ENCODE measurements at regions not wholly inside any gene's neighbourhood (a gene's known extent, or its start where the extent isn't known, plus 50 kb on each side); places are given as distances from the start of the nearest gene placed in this dataset.
A peak's percentile ranks its signal among the peaks of the same experiment; 100 is the strongest.

DNA sequence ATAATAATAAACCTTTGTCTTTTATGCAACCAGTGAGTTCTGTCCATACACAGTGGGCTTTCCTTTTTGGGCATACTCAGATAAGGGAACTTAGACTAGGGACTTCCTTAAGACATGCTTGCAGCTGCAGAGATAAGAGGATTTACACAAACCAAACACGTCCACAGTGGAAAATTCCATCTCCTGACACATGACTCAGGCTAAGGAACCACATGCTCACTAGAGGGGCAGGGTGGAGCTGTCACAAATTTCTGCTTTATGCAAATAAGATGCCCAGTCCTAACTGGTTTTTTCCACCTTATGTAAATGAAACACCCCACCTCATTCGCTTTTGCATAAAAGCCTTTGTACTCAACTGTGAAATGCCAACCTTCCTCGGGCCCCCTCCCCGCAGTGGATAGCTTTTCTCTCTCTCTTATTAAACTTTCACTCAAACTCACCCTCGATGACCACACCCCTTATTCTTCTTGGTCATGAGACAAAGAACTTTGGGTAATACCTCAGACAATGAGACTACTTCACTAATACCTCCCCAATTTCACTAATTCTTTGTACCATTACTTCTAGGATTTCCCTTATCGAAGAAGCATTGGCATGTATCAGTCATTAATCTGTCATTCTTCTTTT, 170.3 kb upstream of the FTMT start:
- H3K4me3 ChIP-seq (ENCODE audit: low read depth, low read length), result no peak overlapping the region
- DNase-seq (ENCODE audit: low read depth), result peak; percentile 5
- TF ChIP-seq, protein P1, sequence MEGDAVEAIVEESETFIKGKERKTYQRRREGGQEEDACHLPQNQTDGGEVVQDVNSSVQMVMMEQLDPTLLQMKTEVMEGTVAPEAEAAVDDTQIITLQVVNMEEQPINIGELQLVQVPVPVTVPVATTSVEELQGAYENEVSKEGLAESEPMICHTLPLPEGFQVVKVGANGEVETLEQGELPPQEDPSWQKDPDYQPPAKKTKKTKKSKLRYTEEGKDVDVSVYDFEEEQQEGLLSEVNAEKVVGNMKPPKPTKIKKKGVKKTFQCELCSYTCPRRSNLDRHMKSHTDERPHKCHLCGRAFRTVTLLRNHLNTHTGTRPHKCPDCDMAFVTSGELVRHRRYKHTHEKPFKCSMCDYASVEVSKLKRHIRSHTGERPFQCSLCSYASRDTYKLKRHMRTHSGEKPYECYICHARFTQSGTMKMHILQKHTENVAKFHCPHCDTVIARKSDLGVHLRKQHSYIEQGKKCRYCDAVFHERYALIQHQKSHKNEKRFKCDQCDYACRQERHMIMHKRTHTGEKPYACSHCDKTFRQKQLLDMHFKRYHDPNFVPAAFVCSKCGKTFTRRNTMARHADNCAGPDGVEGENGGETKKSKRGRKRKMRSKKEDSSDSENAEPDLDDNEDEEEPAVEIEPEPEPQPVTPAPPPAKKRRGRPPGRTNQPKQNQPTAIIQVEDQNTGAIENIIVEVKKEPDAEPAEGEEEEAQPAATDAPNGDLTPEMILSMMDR (conservative IDR thresholded peaks at IDR 0.05; ENCODE audit: low read depth, low read length), result no peak

DNA sequence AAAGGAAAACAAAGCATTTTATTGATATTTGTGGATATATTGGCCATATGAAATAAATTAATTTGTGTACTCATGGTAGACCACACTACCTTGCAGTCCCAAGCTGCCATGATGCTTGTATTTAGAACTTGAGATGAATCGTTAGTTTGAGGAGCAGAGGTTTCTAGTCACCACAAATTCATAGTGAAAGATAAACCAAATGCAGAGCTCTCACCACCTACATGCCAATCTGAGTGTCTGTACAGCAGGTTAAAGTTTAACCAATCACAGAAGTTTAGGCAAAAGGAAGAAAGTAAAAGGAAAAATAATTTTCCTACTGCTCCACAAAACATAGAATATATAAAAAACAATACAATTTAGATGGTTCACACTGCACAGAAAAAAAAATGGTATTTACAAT, 163.6 kb upstream of the FTMT start:
- TF ChIP-seq, protein P1 (conservative IDR thresholded peaks at IDR 0.05; ENCODE audit: low read depth, low read length), result no peak
- no peak for DNase-seq (ENCODE audit: low read depth)
- H3K4me3 ChIP-seq (ENCODE audit: low read depth, low read length), result no peak overlapping the region

DNA sequence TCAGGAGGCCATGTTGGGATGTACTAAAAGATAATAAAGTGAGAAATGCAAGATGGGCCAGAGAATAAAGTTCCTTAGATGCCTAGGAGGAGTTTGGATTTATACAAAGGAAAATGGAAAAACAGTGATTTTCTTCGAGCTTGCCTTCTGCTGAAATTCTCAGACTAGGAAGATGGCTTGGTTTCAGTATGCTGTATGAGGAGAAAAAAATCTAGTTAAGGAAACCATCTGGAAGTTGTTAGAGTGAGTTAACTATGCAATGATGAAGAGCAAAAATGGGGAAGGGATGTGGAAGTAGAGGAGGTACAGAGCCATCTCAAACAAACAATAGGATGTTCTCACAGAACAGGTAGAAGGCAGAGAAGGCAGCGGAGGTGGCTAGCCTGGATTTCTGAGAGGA, 162.9 kb upstream of the FTMT start:
- no peak overlapping the region for H3K4me3 ChIP-seq (ENCODE audit: low read depth, low read length)
- DNase-seq (ENCODE audit: low read depth), result no peak
- TF ChIP-seq, protein P1 (conservative IDR thresholded peaks at IDR 0.05; ENCODE audit: low read depth, low read length), result no peak

DNA sequence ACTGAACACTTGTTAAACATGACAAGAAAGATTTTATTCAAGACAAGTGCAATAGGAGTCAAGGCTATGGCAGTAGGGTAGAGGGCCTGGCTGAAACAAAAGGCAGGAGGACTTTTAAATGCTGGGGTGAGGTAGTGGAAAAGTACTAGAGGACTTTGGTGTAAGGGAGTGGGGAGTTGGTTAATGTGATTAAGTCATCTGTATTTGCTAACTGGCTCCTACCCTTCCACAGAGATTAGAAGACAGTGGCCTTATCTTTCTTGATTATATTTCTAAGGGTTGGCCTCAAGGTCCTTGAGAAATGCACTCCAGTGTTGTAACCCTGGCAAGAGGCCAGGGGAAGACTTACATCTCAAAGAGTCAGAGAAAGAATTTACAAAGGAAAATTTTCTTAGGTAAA, 160.2 kb upstream of the FTMT start:
- TF ChIP-seq, protein P1 (conservative IDR thresholded peaks at IDR 0.05; ENCODE audit: low read depth, low read length), result no peak
- DNase-seq (ENCODE audit: low read depth), result peak; percentile 20
- H3K4me3 ChIP-seq (ENCODE audit: low read depth, low read length), result no peak overlapping the region

DNA sequence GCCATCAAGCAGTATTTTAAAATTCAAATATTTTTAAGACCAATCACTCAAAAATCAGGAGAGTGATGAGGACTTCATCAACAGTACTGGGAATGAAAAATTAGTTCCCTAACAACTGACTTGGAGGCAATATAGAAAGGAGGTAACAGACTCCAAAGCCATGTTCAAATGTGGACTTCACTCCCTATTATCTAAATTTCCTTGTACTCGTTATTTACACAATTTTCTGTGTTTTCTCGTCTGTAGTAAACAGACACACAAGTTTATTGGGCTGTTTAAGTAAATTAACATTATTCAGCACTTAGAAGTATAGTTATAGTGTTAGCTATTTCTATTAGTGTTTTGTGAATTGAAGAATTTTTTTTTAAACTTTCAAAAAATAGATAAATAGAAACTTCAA, 159.5 kb upstream of the FTMT start:
- no peak overlapping the region for H3K4me3 ChIP-seq (ENCODE audit: low read depth, low read length)
- DNase-seq (ENCODE audit: low read depth), result no peak
- TF ChIP-seq, protein P1 (conservative IDR thresholded peaks at IDR 0.05; ENCODE audit: low read depth, low read length), result no peak

DNA sequence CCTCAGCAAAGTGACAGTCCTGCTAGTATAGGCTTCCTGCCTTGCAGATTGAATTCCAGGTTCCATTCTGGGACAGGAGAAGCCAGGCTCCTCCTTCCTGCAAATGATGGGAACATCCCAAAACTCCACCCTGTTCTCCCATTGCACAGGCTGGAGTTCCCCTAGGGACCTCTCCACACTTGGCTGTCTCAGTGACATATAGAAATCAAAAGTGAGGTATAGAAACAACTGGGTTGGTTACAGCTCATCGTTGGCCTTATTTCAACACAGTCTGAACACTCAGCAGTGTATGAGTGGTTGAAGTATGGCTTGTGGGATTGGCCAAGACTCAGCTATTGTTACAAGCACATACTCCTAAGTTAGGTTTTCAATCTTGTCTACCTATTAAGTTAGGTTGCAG, 157.8 kb upstream of the FTMT start:
- H3K4me3 ChIP-seq (ENCODE audit: low read depth, low read length), result no peak overlapping the region
- TF ChIP-seq, protein P1 (conservative IDR thresholded peaks at IDR 0.05; ENCODE audit: low read depth, low read length), result no peak
- no peak for DNase-seq (ENCODE audit: low read depth)

DNA sequence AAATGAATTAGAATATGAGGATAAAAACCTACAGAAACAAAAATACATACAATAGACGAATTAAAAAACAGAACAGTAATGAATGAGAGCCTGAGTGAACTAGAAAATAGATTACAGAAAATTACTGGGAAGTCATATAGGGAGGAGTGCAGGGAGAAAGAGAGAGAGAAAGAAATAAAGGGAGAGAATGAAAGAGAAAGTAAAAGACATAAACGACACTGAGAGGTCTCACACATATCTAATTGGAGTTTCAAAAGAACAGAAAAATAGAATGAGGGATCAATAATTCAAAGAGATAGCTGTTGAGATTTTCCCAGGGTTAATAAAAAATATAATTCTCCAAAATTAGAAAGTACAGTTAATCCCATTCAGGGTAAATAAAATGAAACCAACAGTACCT, 156.4 kb upstream of the FTMT start:
- DNase-seq (ENCODE audit: low read depth), result no peak
- TF ChIP-seq, protein P1 (conservative IDR thresholded peaks at IDR 0.05; ENCODE audit: low read depth, low read length), result no peak
- H3K4me3 ChIP-seq (ENCODE audit: low read depth, low read length), result no peak overlapping the region

Data from choroid plexus epithelial cell (primary cell).